DOHH2 (cell line): ENCODE measurements at regions not wholly inside any gene's neighbourhood (a gene's known extent, or its start where the extent isn't known, plus 50 kb on each side); places are given as distances from the start of the nearest gene placed in this dataset.

Source experiments
- H3F3A ChIP-seq: fragments of 200-600 bp; sonication (generic), shearing (Covaris generic); 2 replicates; pipeline ENCODE4 v1.6.0; 2016; ENCODE audit warnings: antibody characterized with exemption, mild to moderate bottlenecking; ENCODE audit not compliant: control insufficient read depth, insufficient read depth
- H3K27ac ChIP-seq: fragments of 200-600 bp; sonication (generic); 2 replicates; pipeline ENCODE4 v1.5.1; 2014; ENCODE audit warnings: low read depth, mild to moderate bottlenecking, low read length, moderate library complexity
- H3K27me3 ChIP-seq: fragments of 200-600 bp; sonication (generic); 2 replicates; pipeline ENCODE4 v1.6.1; 2014; ENCODE audit warnings: mild to moderate bottlenecking, low read length, mixed read lengths; ENCODE audit not compliant: control insufficient read depth
- H3K36me3 ChIP-seq: fragments of 200-600 bp; sonication (generic); 2 replicates; pipeline ENCODE4 v1.6.1; 2014; ENCODE audit warnings: mild to moderate bottlenecking, low read length, moderate library complexity, mixed read lengths; ENCODE audit not compliant: control insufficient read depth
- H3K4me1 ChIP-seq: fragments of 200-600 bp; sonication (generic); 2 replicates; pipeline ENCODE4 v1.6.1; 2014; ENCODE audit warnings: mild to moderate bottlenecking, low read length, mixed read lengths; ENCODE audit not compliant: control insufficient read depth
- H3K4me2 ChIP-seq: fragments of 200-600 bp; sonication (generic); 2 replicates; pipeline ENCODE4 v1.6.0; 2014; ENCODE audit warnings: mild to moderate bottlenecking, low read length, moderate library complexity
- H3K4me3 ChIP-seq: fragments of 200-600 bp; sonication (generic); 2 replicates; pipeline ENCODE4 v1.5.1; 2014; ENCODE audit warnings: mild to moderate bottlenecking, low read length, mixed read lengths
- H3K79me2 ChIP-seq: fragments of 200-600 bp; sonication (generic); 2 replicates; pipeline ENCODE4 v1.6.1; 2014; ENCODE audit warnings: mild to moderate bottlenecking, low read length, mixed read lengths; ENCODE audit not compliant: control insufficient read depth
- H3K9me2 ChIP-seq: fragments of 200-600 bp; sonication (generic); replicated peaks from 2 replicates; pipeline ENCODE4 v1.6.1; 2014; ENCODE audit warnings: mild to moderate bottlenecking, low read length, mixed read lengths; ENCODE audit not compliant: control insufficient read depth
- H3K9me3 ChIP-seq: fragments of 200-600 bp; sonication (generic); 2 replicates; pipeline ENCODE4 v1.6.1; 2014; ENCODE audit warnings: antibody characterized with exemption, low read length, mixed read lengths; ENCODE audit not compliant: control insufficient read depth, insufficient read depth
- H4K20me1 ChIP-seq: fragments of 200-600 bp; sonication (generic); 2 replicates; pipeline ENCODE4 v1.6.0; 2014; ENCODE audit warnings: low read depth, mild to moderate bottlenecking, antibody characterized with exemption, low read length, moderate library complexity; ENCODE audit not compliant: control insufficient read depth, insufficient read depth
- CTCF ChIP-seq: fragments of 200-600 bp; sonication (generic); IDR thresholded peaks from one replicate; pipeline ENCODE4 v1.5.1; 2014; ENCODE audit warnings: antibody characterized with exemption, mild to moderate bottlenecking, low read depth, low read length; ENCODE audit not compliant: poor library complexity, severe bottlenecking
- EZH2phosphoT487 ChIP-seq: fragments of 200-600 bp; sonication (generic); IDR thresholded peaks from 2 replicates; pipeline ENCODE4 v1.6.1; 2017; ENCODE audit warnings: borderline replicate concordance, mild to moderate bottlenecking, antibody characterized with exemption, low read length, moderate library complexity, mixed read lengths

GRCh38 chr3:24830230-24831152 lies 335.8 kb upstream of the THRB start:
- H3K27ac ChIP-seq = no peak overlapping the region

GRCh38 chr3:24831221-24831620 lies 336.6 kb upstream of the THRB start:
- Histone ChIP-seq H3K9me2 (no peaks in the 10 kb centered on the region), H3K4me2 (no peak overlapping the region), H3K79me2 (no peaks in the 10 kb centered on the region), H3K36me3 (no peaks in the 10 kb centered on the region), H3K4me3 (no peak overlapping the region), H3K27me3 (no peaks in the 10 kb centered on the region), H3K4me1 (no peaks in the 10 kb centered on the region), H3K9me3 (no peaks in the 10 kb centered on the region), H4K20me1 (no peaks in the 10 kb centered on the region), H3F3A (no peaks in the 10 kb centered on the region), H3K27ac (no peak overlapping the region)
- TF ChIP-seq EZH2phosphoT487 (no peak), CTCF (no peak)

More at GRCh38 chr3:24830230-24831152, 335.8 kb upstream of the THRB start:
- no peaks in the 10 kb centered on the region for H3K79me2 ChIP-seq
- no peaks in the 10 kb centered on the region for H3K4me1 ChIP-seq
- no peaks in the 10 kb centered on the region for H3K9me2 ChIP-seq
- no peak overlapping the region for H3K4me2 ChIP-seq
- no peaks in the 10 kb centered on the region for H4K20me1 ChIP-seq
- no peaks in the 10 kb centered on the region for H3K9me3 ChIP-seq
- no peak overlapping the region for H3K4me3 ChIP-seq
- H3F3A ChIP-seq = no peaks in the 10 kb centered on the region
- no peaks in the 10 kb centered on the region for H3K36me3 ChIP-seq
- no peak for TF ChIP-seq CTCF
- TF ChIP-seq EZH2phosphoT487 = no peak
- no peaks in the 10 kb centered on the region for H3K27me3 ChIP-seq

GRCh38 chr3:24832891-24833290 lies 338.2 kb upstream of the THRB start:
- Histone ChIP-seq H3K9me3 (no peaks in the 10 kb centered on the region), H3K27me3 (no peaks in the 10 kb centered on the region), H3K4me2 (no peak overlapping the region), H3K4me1 (no peaks in the 10 kb centered on the region), H4K20me1 (no peaks in the 10 kb centered on the region), H3K27ac (no peak overlapping the region), H3K36me3 (no peaks in the 10 kb centered on the region), H3K9me2 (no peaks in the 10 kb centered on the region), H3K4me3 (no peak overlapping the region), H3F3A (no peaks in the 10 kb centered on the region), H3K79me2 (no peaks in the 10 kb centered on the region)
- TF ChIP-seq EZH2phosphoT487 (no peak), CTCF (no peak)
